B cell (primary cell): ENCODE measurements at regions not wholly inside any gene's neighbourhood (a gene's known extent, or its start where the extent isn't known, plus 50 kb on each side); places are given as distances from the start of the nearest gene placed in this dataset.

Experiments used
- EZH2 ChIP-seq: IDR thresholded peaks from 2 replicates; pipeline ENCODE4 v1.6.1; 2012; ENCODE audit warnings: borderline replicate concordance, low read depth, mild to moderate bottlenecking, moderate library complexity, low read length; ENCODE audit not compliant: insufficient read depth, poor library complexity, severe bottlenecking
- TF ChIP-seq, protein P1 (sequence below): fragments of 200-600 bp; IDR thresholded peaks from one replicate; pipeline ENCODE4 v1.8.0; 2022; ENCODE audit warnings: antibody characterized with exemption, mild to moderate bottlenecking

DNA sequence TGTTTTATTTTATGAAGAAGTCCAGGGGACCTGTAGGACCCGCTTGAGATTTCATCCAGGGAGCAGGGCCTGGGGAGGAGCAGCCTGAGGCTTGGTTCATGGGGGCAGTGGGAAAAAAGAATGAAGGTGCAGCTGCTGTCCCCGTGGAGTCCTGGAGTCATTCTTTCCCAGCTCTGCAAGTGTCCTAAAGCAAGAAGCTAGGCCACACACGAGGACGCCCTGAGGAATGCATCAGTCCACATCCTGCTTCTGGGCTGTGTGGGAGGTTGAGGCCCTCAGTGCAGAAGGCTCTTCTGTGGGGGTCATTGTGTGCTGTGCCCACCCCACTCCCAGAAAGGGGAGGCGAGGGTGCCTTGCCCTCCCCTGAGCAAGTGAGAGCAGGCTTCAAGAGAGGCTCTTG, 179.9 kb upstream of the HS6ST1 start:
- TF ChIP-seq, protein P1, sequence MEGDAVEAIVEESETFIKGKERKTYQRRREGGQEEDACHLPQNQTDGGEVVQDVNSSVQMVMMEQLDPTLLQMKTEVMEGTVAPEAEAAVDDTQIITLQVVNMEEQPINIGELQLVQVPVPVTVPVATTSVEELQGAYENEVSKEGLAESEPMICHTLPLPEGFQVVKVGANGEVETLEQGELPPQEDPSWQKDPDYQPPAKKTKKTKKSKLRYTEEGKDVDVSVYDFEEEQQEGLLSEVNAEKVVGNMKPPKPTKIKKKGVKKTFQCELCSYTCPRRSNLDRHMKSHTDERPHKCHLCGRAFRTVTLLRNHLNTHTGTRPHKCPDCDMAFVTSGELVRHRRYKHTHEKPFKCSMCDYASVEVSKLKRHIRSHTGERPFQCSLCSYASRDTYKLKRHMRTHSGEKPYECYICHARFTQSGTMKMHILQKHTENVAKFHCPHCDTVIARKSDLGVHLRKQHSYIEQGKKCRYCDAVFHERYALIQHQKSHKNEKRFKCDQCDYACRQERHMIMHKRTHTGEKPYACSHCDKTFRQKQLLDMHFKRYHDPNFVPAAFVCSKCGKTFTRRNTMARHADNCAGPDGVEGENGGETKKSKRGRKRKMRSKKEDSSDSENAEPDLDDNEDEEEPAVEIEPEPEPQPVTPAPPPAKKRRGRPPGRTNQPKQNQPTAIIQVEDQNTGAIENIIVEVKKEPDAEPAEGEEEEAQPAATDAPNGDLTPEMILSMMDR, result no peak
- no peak for TF ChIP-seq EZH2
